Parathyroid adenoma (tissue), 2 donors: ENCODE measurements at regions not wholly inside any gene's neighbourhood (a gene's known extent, or its start where the extent isn't known, plus 50 kb on each side); places are given as distances from the start of the nearest gene placed in this dataset.

Experiments
- H2AFZ ChIP-seq: fragments of 300-600 bp; sonication (generic); one replicate; pipeline ENCODE4 v1.7.0; 2017; ENCODE audit warnings: antibody characterized with exemption, mild to moderate bottlenecking
- H3K27ac ChIP-seq: fragments of 300-600 bp; sonication (generic); one replicate; pipeline ENCODE4 v1.7.0; 2017
- H3K27me3 ChIP-seq: fragments of 300-600 bp; sonication (generic); one replicate; pipeline ENCODE4 v1.7.0; 2017; ENCODE audit warnings: low read length; ENCODE audit not compliant: control insufficient read depth, insufficient read depth
- H3K36me3 ChIP-seq: fragments of 300-600 bp; sonication (generic); one replicate; pipeline ENCODE4 v1.7.0; 2017; ENCODE audit warnings: low read length; ENCODE audit not compliant: control insufficient read depth, insufficient read depth
- H3K4me1 ChIP-seq: fragments of 300-600 bp; sonication (generic); one replicate; pipeline ENCODE4 v1.7.0; 2017; ENCODE audit warnings: control low read depth
- H3K4me2 ChIP-seq: fragments of 300-600 bp; sonication (generic); one replicate; pipeline ENCODE4 v1.7.0; 2017; ENCODE audit warnings: low read length
- H3K4me3 ChIP-seq: fragments of 300-600 bp; sonication (generic); one replicate; pipeline ENCODE4 v1.7.0; 2017; ENCODE audit warnings: low read depth, low read length
- H3K79me2 ChIP-seq: fragments of 300-600 bp; sonication (generic); one replicate; pipeline ENCODE4 v1.7.0; 2017; ENCODE audit warnings: control low read depth
- H3K9ac ChIP-seq: fragments of 300-600 bp; sonication (generic); one replicate; pipeline ENCODE4 v1.7.0; 2017; ENCODE audit warnings: mild to moderate bottlenecking
- H3K9me3 ChIP-seq: fragments of 300-600 bp; sonication (generic); one replicate; pipeline ENCODE4 v1.7.0; 2017; ENCODE audit warnings: low read length; ENCODE audit not compliant: control insufficient read depth
- TF ChIP-seq, protein P1 (sequence below): fragments of 300-600 bp; sonication (generic); IDR thresholded peaks from one replicate; pipeline ENCODE4 v1.7.0; 2017; ENCODE audit warnings: antibody characterized with exemption, mild to moderate bottlenecking
- donor health status: primary hyperparathyroidism.

DNA sequence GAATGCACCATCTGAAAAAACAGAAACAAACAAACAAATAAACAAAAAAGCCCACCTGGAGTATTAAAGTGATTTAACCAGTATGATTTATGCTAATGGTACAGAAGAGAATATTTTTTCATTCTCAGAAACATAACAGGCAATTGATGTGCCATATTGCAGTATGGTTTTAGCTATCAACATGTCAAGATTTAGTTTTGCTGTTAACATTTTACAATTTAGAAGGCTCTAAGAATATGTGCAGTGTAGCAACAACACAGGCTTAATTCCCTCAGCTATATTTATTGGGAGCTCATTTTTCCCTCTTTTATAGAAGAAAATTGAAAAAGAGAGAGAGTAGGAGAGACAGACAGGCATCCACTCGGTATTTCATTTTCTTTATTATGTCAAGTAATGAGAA lies 1022.7 kb upstream of the CITED2 start:
- H3K27ac ChIP-seq: no peak overlapping the region
- no peaks in the 10 kb centered on the region for H3K4me1 ChIP-seq
- H3K9me3 ChIP-seq: no peaks in the 10 kb centered on the region
- H3K79me2 ChIP-seq: no peaks in the 10 kb centered on the region
- H3K4me2 ChIP-seq: no peak overlapping the region
- no peak overlapping the region for H3K4me3 ChIP-seq
- TF ChIP-seq, protein P1, sequence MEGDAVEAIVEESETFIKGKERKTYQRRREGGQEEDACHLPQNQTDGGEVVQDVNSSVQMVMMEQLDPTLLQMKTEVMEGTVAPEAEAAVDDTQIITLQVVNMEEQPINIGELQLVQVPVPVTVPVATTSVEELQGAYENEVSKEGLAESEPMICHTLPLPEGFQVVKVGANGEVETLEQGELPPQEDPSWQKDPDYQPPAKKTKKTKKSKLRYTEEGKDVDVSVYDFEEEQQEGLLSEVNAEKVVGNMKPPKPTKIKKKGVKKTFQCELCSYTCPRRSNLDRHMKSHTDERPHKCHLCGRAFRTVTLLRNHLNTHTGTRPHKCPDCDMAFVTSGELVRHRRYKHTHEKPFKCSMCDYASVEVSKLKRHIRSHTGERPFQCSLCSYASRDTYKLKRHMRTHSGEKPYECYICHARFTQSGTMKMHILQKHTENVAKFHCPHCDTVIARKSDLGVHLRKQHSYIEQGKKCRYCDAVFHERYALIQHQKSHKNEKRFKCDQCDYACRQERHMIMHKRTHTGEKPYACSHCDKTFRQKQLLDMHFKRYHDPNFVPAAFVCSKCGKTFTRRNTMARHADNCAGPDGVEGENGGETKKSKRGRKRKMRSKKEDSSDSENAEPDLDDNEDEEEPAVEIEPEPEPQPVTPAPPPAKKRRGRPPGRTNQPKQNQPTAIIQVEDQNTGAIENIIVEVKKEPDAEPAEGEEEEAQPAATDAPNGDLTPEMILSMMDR: no peak
- no peak overlapping the region for H3K9ac ChIP-seq
- no peaks in the 10 kb centered on the region for H3K27me3 ChIP-seq
- no peaks in the 10 kb centered on the region for H3K36me3 ChIP-seq
- no peak overlapping the region for H2AFZ ChIP-seq

DNA sequence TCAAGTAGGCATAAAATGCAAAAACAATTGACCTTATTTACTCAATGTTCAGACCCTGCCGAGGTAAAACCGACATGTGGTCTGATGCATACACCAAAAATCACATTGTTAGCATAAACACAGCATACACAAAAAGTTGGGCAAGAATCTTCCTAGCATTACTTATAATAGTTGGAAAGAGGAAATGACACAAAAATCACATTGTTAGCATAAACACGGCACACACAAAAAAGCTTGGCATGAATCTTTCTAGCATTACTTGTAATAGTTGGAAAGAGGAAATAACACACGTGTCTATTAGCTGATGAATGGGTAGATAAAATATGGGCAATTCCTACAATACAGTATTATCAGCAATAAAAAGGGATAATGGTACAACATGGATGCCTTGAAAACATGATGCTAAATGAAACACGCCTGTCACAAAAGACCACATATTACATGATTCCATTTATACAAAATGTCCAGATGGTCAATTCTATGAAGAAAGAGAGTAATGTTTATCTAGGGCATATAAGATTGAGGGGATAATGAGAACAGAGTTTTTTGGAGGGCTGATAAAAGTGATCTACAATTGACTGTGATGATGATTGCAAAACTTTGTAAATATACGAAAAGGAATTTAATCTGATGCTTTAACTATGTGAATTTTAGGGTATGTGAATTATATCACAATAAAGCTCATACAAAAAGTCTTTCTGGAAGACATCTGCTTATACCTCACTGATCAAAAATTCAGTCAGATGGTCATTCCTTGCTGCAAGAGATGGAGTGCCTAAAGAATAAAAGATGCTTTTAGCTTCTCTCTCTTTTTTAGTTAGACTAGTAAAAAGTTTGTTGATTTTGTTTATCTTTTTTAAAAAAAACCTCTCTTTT lies 1019.5 kb upstream of the CITED2 start:
- Histone ChIP-seq H3K4me2 (no peak overlapping the region), H3K36me3 (no peaks in the 10 kb centered on the region), H3K9me3 (no peaks in the 10 kb centered on the region), H3K27me3 (no peaks in the 10 kb centered on the region), H3K9ac (no peak overlapping the region), H3K4me1 (no peaks in the 10 kb centered on the region), H3K4me3 (no peak overlapping the region), H3K79me2 (no peaks in the 10 kb centered on the region), H2AFZ (no peak overlapping the region), H3K27ac (no peak overlapping the region)
- TF ChIP-seq, protein P1: no peak

DNA sequence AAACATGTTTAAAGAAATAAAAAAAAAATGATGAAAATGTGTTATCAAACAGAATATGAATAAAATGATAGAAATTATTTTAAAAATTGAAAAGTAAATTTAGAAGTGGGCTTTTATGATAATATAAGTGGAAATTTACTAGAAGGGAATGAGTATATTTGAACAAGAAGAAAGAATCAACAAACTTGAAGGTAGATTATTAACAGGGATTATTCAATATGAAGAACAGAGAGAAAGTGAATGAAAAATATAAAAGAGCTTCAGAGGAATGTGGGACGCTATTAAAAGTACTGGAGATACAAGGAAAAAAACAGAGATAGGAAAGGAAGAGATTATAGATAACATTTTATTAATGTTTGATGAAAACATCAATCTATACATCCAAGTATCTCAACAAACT lies 1014.4 kb upstream of the CITED2 start:
- Histone ChIP-seq H3K79me2 (no peaks in the 10 kb centered on the region), H3K9ac (no peak overlapping the region), H3K4me2 (no peak overlapping the region), H3K27me3 (no peaks in the 10 kb centered on the region), H3K4me3 (no peak overlapping the region), H3K9me3 (no peaks in the 10 kb centered on the region), H2AFZ (no peak overlapping the region), H3K4me1 (no peaks in the 10 kb centered on the region), H3K27ac (no peak overlapping the region), H3K36me3 (no peaks in the 10 kb centered on the region)
- TF ChIP-seq, protein P1: no peak

DNA sequence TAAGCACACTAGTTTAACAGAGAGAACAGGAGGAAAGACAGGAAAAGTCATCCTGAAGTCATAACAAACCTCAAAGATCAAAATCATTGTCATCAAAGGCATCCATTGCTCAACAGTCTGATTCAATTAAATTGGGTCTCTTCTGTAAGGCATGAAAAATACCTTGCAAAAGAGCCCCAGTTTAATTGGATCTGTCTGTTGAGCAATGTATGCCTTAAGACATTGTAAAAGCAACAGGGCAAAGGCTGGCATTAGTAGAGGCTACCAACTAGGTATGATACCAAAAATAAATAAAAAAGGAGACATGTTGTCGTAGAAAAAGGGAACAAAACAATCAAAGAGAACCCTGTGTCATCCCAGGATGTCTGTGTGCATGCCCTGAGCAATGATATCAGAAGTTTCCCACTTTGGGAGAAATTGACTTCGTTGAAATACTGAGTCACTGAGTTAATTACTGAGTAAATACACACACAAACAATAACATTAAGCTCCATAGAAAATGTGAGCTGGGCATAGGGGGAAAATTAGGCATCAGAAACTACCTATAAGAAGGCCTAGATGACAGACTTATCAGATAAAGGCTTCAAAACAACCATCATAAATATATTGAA lies 1013.8 kb upstream of the CITED2 start:
- Histone ChIP-seq H3K36me3 (no peaks in the 10 kb centered on the region), H3K27ac (no peak overlapping the region), H3K27me3 (no peaks in the 10 kb centered on the region), H3K4me1 (no peaks in the 10 kb centered on the region), H3K9me3 (no peaks in the 10 kb centered on the region), H3K79me2 (no peaks in the 10 kb centered on the region), H3K9ac (no peak overlapping the region), H2AFZ (no peak overlapping the region), H3K4me3 (no peak overlapping the region), H3K4me2 (no peak overlapping the region)
- TF ChIP-seq, protein P1: no peak
